ENCODE measurements at regions not wholly inside any gene's neighbourhood (a gene's known extent, or its start where the extent isn't known, plus 50 kb on each side); places are given as distances from the start of the nearest gene placed in this dataset.

DNA sequence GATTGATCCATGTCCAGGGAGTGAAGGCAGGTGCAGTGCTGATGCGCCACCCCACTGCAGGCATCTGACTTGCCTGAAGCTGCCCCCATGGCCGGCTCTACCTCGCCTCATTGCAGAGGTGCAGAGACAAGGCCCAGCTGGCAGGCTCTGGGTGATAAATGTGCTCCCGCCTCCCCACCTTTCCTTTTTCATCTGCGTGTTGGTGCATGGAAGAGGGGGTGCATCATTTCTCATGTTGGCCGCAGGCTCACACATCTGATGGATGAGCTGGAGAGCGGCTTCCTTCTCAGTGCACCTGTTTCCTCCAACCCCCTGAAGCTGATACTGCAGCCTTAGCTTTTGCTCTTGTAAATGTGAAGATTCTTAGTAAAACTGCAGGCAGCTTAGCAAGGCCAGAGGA lies 306.0 kb upstream of the KAZN start (continued):
- no peak for TF ChIP-seq POLR2AphosphoS2 (IDR thresholded peaks at IDR 0.05; ENCODE audit: low read depth, low read length)
- no peak for TF ChIP-seq TAF15 (IDR thresholded peaks at IDR 0.05; ENCODE audit: low read depth, low read length, poor library complexity, severe bottlenecking)
- no peak for TF ChIP-seq ZNF333 (CRISPR knock-in tag; IDR thresholded peaks at IDR 0.05; ENCODE audit: borderline replicate concordance)
- no peak for TF ChIP-seq NFRKB (IDR thresholded peaks at IDR 0.05)
- TF ChIP-seq, protein P1, sequence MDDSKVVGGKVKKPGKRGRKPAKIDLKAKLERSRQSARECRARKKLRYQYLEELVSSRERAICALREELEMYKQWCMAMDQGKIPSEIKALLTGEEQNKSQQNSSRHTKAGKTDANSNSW (CRISPR knock-in tag; IDR thresholded peaks at IDR 0.05; ENCODE audit: borderline replicate concordance): no peak
- TF ChIP-seq ZNF878 (CRISPR knock-in tag; IDR thresholded peaks at IDR 0.05): no peak
- no peak for TF ChIP-seq ZNF619 (CRISPR knock-in tag; IDR thresholded peaks at IDR 0.05)

DNA sequence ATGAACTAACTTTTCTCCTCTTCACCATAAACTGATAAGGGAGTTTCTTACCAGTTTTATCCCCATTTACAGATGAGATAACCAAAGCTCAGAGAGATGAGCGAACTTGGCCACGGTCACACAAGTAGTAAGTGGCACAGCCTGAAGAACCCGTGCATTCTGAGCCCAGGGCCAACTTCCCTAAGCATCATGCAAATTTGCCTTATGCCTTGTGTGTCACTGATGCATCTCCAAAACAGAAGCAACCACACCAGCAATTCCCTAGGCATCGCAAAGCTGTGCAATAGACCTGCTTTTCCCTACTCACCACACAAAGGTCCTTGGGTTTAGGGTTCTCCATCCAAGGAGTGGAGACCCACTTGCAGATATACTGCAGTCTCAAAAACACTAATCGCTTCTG lies 304.5 kb upstream of the KAZN start:
- WGBS (ENCODE audit: low lambda C conversion rate): 12% methylated on average over 4 of the region's 5 CpGs
- FAIRE-seq (no peak), DNase-seq (ENCODE audit: low spot score) (no peak), ATAC-seq (no peak)
- no peak overlapping the region for H3K4me2 ChIP-seq (ENCODE audit: low read depth, low read length)
- no peaks in the 10 kb centered on the region for H3K79me2 ChIP-seq (ENCODE audit: insufficient read depth, low read length)
- intact Hi-C loops (cut with micrococcal nuclease; ENCODE audit: unreplicated experiment): no loop called here
- POLR2A ChIA-PET: no interaction called here
- peaks cover 0 to 7% of the 10 kb centered on the region in 2 experiments; a peak in 1 of 5 replicates for H3K27me3 ChIP-seq (ENCODE audit: control insufficient read depth in 1 of 2, insufficient read depth in 2 of 2, low read length in 2 of 2)
- H3K27ac ChIP-seq (ENCODE audit: extremely low read length, insufficient read depth, low read length): no peak overlapping the region
- CTCF ChIA-PET (ENCODE audit: low intra/inter-chr PET ratio, low total read pairs): no interaction called here
- in situ Hi-C loops (cut with HindIII; ENCODE audit: extremely low pct_ligation_motif_present, low pct_unique_long_range_greater_than_20kb): no loop called here
- H3K9ac ChIP-seq (ENCODE audit: insufficient read depth, low read depth, low read length): no peak overlapping the region
- no peaks in the 10 kb centered on the region for H3K9me3 ChIP-seq (ENCODE audit: low read length)
- H3K4me1 ChIP-seq (ENCODE audit: insufficient read depth, low read length): no peaks in the 10 kb centered on the region
- no peak overlapping the region for H2AFZ ChIP-seq (ENCODE audit: low read length)
- no peaks in the 10 kb centered on the region for H3K36me3 ChIP-seq (replicated peaks in 1 of 2; ENCODE audit: control insufficient read depth in 1 of 2, insufficient read depth in 2 of 2, low read length in 2 of 2)
- no peaks in the 10 kb centered on the region for H4K20me1 ChIP-seq (ENCODE audit: insufficient read depth, low read length)
- no peak overlapping the region for H3K4me3 ChIP-seq (replicated peaks in 1 of 3; ENCODE audit: insufficient read depth in 1 of 3, low read depth in 2 of 3, low read length in 3 of 3)
- no TSS peak for BruUV-seq (replicated peaks)
- TF ChIP-seq, protein P2, sequence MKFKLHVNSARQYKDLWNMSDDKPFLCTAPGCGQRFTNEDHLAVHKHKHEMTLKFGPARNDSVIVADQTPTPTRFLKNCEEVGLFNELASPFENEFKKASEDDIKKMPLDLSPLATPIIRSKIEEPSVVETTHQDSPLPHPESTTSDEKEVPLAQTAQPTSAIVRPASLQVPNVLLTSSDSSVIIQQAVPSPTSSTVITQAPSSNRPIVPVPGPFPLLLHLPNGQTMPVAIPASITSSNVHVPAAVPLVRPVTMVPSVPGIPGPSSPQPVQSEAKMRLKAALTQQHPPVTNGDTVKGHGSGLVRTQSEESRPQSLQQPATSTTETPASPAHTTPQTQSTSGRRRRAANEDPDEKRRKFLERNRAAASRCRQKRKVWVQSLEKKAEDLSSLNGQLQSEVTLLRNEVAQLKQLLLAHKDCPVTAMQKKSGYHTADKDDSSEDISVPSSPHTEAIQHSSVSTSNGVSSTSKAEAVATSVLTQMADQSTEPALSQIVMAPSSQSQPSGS (CRISPR knock-in tag; IDR thresholded peaks at IDR 0.05): no peak
- no peak for TF ChIP-seq BORCS8-MEF2B (CRISPR knock-in tag; IDR thresholded peaks at IDR 0.05)
- no peak for TF ChIP-seq ZNF720 (CRISPR knock-in tag; IDR thresholded peaks at IDR 0.05)
- TF ChIP-seq, protein P3, sequence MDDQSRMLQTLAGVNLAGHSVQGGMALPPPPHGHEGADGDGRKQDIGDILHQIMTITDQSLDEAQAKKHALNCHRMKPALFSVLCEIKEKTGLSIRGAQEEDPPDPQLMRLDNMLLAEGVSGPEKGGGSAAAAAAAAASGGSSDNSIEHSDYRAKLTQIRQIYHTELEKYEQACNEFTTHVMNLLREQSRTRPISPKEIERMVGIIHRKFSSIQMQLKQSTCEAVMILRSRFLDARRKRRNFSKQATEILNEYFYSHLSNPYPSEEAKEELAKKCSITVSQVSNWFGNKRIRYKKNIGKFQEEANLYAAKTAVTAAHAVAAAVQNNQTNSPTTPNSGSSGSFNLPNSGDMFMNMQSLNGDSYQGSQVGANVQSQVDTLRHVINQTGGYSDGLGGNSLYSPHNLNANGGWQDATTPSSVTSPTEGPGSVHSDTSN (CRISPR knock-in tag; IDR thresholded peaks at IDR 0.05; ENCODE audit: borderline replicate concordance): no peak
- TF ChIP-seq ZNF557 (CRISPR knock-in tag; IDR thresholded peaks at IDR 0.05): no peak
- TF ChIP-seq HNRNPH1 (optimal IDR thresholded peaks at IDR 0.05; ENCODE audit: low read depth, low read length): no peak
- TF ChIP-seq ZNF563 (CRISPR knock-in tag; IDR thresholded peaks at IDR 0.05): no peak
- TF ChIP-seq ETV5 (CRISPR knock-in tag; IDR thresholded peaks at IDR 0.05; ENCODE audit: borderline replicate concordance): no peak
